GM21423 (cell line): ENCODE measurements at regions not wholly inside any gene's neighbourhood (a gene's known extent, or its start where the extent isn't known, plus 50 kb on each side); places are given as distances from the start of the nearest gene placed in this dataset.
"Not testable (repeated sequence)": the region's sequence is repeated elsewhere in the genome, so short reads cannot be mapped to it uniquely, and the experiment has no call there.

Source experiments
- ATAC-seq: cut with Tn5 transposase; IDR thresholded peaks from one replicate; pipeline ENCODE4 v1.9.1; 2021; ENCODE audit warnings: mild to moderate bottlenecking, moderate library complexity; ENCODE audit not compliant: unreplicated experiment

GRCh38 chr6:169974663-169975062, 223.2 kb downstream of the ERMARD start:
- ATAC-seq, result no peak

GRCh38 chr6:169973588-169974467, 222.4 kb downstream of the ERMARD start:
- not testable (repeated sequence) for ATAC-seq

- no peak for ATAC-seq
These were observed 221.3 kb downstream of the ERMARD start for GRCh38 chr6:169972736-169973135.

- no peak for ATAC-seq
These were observed 220.8 kb downstream of the ERMARD start for GRCh38 chr6:169972101-169972651.

- ATAC-seq, result no peak
These were observed 219.8 kb downstream of the ERMARD start for GRCh38 chr6:169971081-169971861.

- no peak for ATAC-seq
These were observed 219.0 kb downstream of the ERMARD start for GRCh38 chr6:169970306-169970988.

- no peak for ATAC-seq
These were observed 218.1 kb downstream of the ERMARD start for GRCh38 chr6:169969372-169970099.

GRCh38 chr6:169968541-169969270, 217.3 kb downstream of the ERMARD start:
- no peak for ATAC-seq

GRCh38 chr6:169967687-169968086, 216.3 kb downstream of the ERMARD start:
- no peak for ATAC-seq

GRCh38 chr6:169966312-169967181, 215.1 kb downstream of the ERMARD start:
- no peak for ATAC-seq

GRCh38 chr6:169965657-169966311, 214.4 kb downstream of the ERMARD start:
- ATAC-seq, result no peak

GRCh38 chr6:169965239-169965638, 213.8 kb downstream of the ERMARD start:
- ATAC-seq, result no peak

GRCh38 chr6:169964486-169965180, 213.2 kb downstream of the ERMARD start:
- ATAC-seq, result no peak

- no peak for ATAC-seq
These were observed 212.3 kb downstream of the ERMARD start for GRCh38 chr6:169963581-169964297.

- no peak for ATAC-seq
These were observed 211.4 kb downstream of the ERMARD start for GRCh38 chr6:169962604-169963469.
